DMS53 treated with DMSO at 0.1 percent for 48 hours (cell line): ENCODE measurements at regions not wholly inside any gene's neighbourhood (a gene's known extent, or its start where the extent isn't known, plus 50 kb on each side); places are given as distances from the start of the nearest gene placed in this dataset.
"Not testable (repeated sequence)": the region's sequence is repeated elsewhere in the genome, so short reads cannot be mapped to it uniquely, and the experiment has no call there.

ENCODE experiments used
- DNase-seq: peaks from one replicate; lab custom pipeline; 2025; ENCODE audit not compliant: unreplicated experiment; lab: John Stamatoyannopoulos, UW

- DNase-seq: peak; percentile 22
Measured at GRCh38 chr13:22789027-22789593, 391.7 kb upstream of the SGCG start.

GRCh38 chr13:22789916-22790315, 390.9 kb upstream of the SGCG start:
- DNase-seq: no peak

- peak; percentile 16 for DNase-seq
Measured at GRCh38 chr13:22793598-22794134, 387.1 kb upstream of the SGCG start.

GRCh38 chr13:22800526-22801401, 380.0 kb upstream of the SGCG start:
- no peak for DNase-seq

- DNase-seq: peak; percentile 49
Measured at GRCh38 chr13:22801402-22802003, 379.3 kb upstream of the SGCG start.

GRCh38 chr13:22812793-22813192, 368.0 kb upstream of the SGCG start:
- DNase-seq: peak; percentile 23

GRCh38 chr13:22813531-22814377, 367.0 kb upstream of the SGCG start:
- DNase-seq: not testable (repeated sequence)

GRCh38 chr13:22814433-22814832, 366.3 kb upstream of the SGCG start:
- DNase-seq: not testable (repeated sequence)

- no peak for DNase-seq
Measured at GRCh38 chr13:22821589-22821988, 359.2 kb upstream of the SGCG start.

GRCh38 chr13:22825186-22825585, 355.6 kb upstream of the SGCG start:
- no peak for DNase-seq

- DNase-seq: peak; percentile 75
Measured at GRCh38 chr13:22828081-22828480, 352.7 kb upstream of the SGCG start.

GRCh38 chr13:22836475-22836874, 344.3 kb upstream of the SGCG start:
- no peak for DNase-seq

- DNase-seq: peak; percentile 61
Measured at GRCh38 chr13:22837980-22838647, 342.7 kb upstream of the SGCG start.

GRCh38 chr13:22839603-22840530, 340.9 kb upstream of the SGCG start:
- DNase-seq: no peak

GRCh38 chr13:22846551-22846950, 334.2 kb upstream of the SGCG start:
- DNase-seq: no peak

GRCh38 chr13:22848539-22849052, 332.2 kb upstream of the SGCG start:
- DNase-seq: peak; percentile 31

GRCh38 chr13:22855926-22856325, 324.9 kb upstream of the SGCG start:
- no peak for DNase-seq

GRCh38 chr13:22858980-22859379, 321.8 kb upstream of the SGCG start:
- not testable (repeated sequence) for DNase-seq

- not testable (repeated sequence) for DNase-seq
Measured at GRCh38 chr13:22859411-22859810, 321.4 kb upstream of the SGCG start.
